ENCODE measurements at regions not wholly inside any gene's neighbourhood (a gene's known extent, or its start where the extent isn't known, plus 50 kb on each side); places are given as distances from the start of the nearest gene placed in this dataset.

- no peaks in the 10 kb centered on the region for H3K9me3 ChIP-seq (ENCODE audit: control insufficient read depth in 2 of 2, insufficient read depth in 1 of 2, low read depth in 1 of 2, low read length in 1 of 2)
- 70 to 79% methylated on average over 3 of the region's 3 CpGs for WGBS, 2 donors
These were observed 1382.4 kb upstream of the ADGRB3 start for GRCh38 chr6:67252663-67253062.

GRCh38 chr6:67248077-67248476, 1387.0 kb upstream of the ADGRB3 start:
- Histone ChIP-seq H3K9me3 (ENCODE audit: control insufficient read depth in 2 of 2, insufficient read depth in 1 of 2, low read depth in 1 of 2, low read length in 1 of 2) (no peaks in the 10 kb centered on the region), H3K27me3 (ENCODE audit: control insufficient read depth in 1 of 2, insufficient read depth in 2 of 2, low read length in 2 of 2) (no peaks in the 10 kb centered on the region), H3K4me1 (ENCODE audit: control insufficient read depth in 2 of 2, insufficient read depth in 2 of 2, low read length in 1 of 2) (no peaks in the 10 kb centered on the region), H3K36me3 (ENCODE audit: control insufficient read depth in 2 of 2, insufficient read depth in 2 of 2, low read length in 1 of 2) (no peaks in the 10 kb centered on the region), H3K27ac (ENCODE audit: low read depth in 2 of 2, low read length in 1 of 2) (no peak overlapping the region), H3K4me3 (ENCODE audit: low read depth in 1 of 2, low read length in 2 of 2) (no peak overlapping the region)
- WGBS, 2 donors, result 80 to 84% methylated on average over 4 of the region's 4 CpGs

More at GRCh38 chr6:67252663-67253062, 1382.4 kb upstream of the ADGRB3 start:
- no peak overlapping the region for H3K27ac ChIP-seq (ENCODE audit: low read depth in 2 of 2, low read length in 1 of 2)
- no peaks in the 10 kb centered on the region for H3K4me1 ChIP-seq (ENCODE audit: control insufficient read depth in 2 of 2, insufficient read depth in 2 of 2, low read length in 1 of 2)
- no peak overlapping the region for H3K4me3 ChIP-seq (ENCODE audit: low read depth in 1 of 2, low read length in 2 of 2)
- no peaks in the 10 kb centered on the region for H3K27me3 ChIP-seq (ENCODE audit: control insufficient read depth in 1 of 2, insufficient read depth in 2 of 2, low read length in 2 of 2)
- H3K36me3 ChIP-seq (ENCODE audit: control insufficient read depth in 2 of 2, insufficient read depth in 2 of 2, low read length in 1 of 2), result no peaks in the 10 kb centered on the region

- Histone ChIP-seq H3K27me3 (ENCODE audit: control insufficient read depth in 1 of 2, insufficient read depth in 2 of 2, low read length in 2 of 2) (no peaks in the 10 kb centered on the region), H3K9me3 (ENCODE audit: control insufficient read depth in 2 of 2, insufficient read depth in 1 of 2, low read depth in 1 of 2, low read length in 1 of 2) (peaks cover 0 to under 1% of the 10 kb centered on the region in 2 donors), H3K4me1 (ENCODE audit: control insufficient read depth in 2 of 2, insufficient read depth in 2 of 2, low read length in 1 of 2) (no peaks in the 10 kb centered on the region), H3K27ac (ENCODE audit: low read depth in 2 of 2, low read length in 1 of 2) (no peak overlapping the region), H3K4me3 (ENCODE audit: low read depth in 1 of 2, low read length in 2 of 2) (no peak overlapping the region), H3K36me3 (ENCODE audit: control insufficient read depth in 2 of 2, insufficient read depth in 2 of 2, low read length in 1 of 2) (no peaks in the 10 kb centered on the region)
- WGBS, 2 donors, result 87 to 88% methylated on average over 6 of the region's 6 CpGs
These were observed 1391.0 kb upstream of the ADGRB3 start for GRCh38 chr6:67244037-67244436.

- no peak overlapping the region for H3K4me3 ChIP-seq (ENCODE audit: low read depth in 1 of 2, low read length in 2 of 2)
- 64 to 67% methylated on average over 1 of the region's 1 CpG for WGBS, 2 donors
- H3K36me3 ChIP-seq (ENCODE audit: control insufficient read depth in 2 of 2, insufficient read depth in 2 of 2, low read length in 1 of 2), result no peaks in the 10 kb centered on the region
- H3K27me3 ChIP-seq (ENCODE audit: control insufficient read depth in 1 of 2, insufficient read depth in 2 of 2, low read length in 2 of 2), result no peaks in the 10 kb centered on the region
- no peak overlapping the region for H3K27ac ChIP-seq (ENCODE audit: low read depth in 2 of 2, low read length in 1 of 2)
- H3K4me1 ChIP-seq (ENCODE audit: control insufficient read depth in 2 of 2, insufficient read depth in 2 of 2, low read length in 1 of 2), result no peaks in the 10 kb centered on the region
- peaks cover 0 to 4% of the 10 kb centered on the region in 2 donors for H3K9me3 ChIP-seq (ENCODE audit: control insufficient read depth in 2 of 2, insufficient read depth in 1 of 2, low read depth in 1 of 2, low read length in 1 of 2)
These were observed 1397.8 kb upstream of the ADGRB3 start for GRCh38 chr6:67237277-67237676.

GRCh38 chr6:67231092-67231491, 1404.0 kb upstream of the ADGRB3 start:
- H3K27me3 ChIP-seq (ENCODE audit: control insufficient read depth in 1 of 2, insufficient read depth in 2 of 2, low read length in 2 of 2), result no peaks in the 10 kb centered on the region
- H3K4me3 ChIP-seq (ENCODE audit: low read depth in 1 of 2, low read length in 2 of 2), result no peak overlapping the region
- WGBS, 2 donors, result 89 to 98% methylated on average over 1 of the region's 1 CpG
- no peaks in the 10 kb centered on the region for H3K4me1 ChIP-seq (ENCODE audit: control insufficient read depth in 2 of 2, insufficient read depth in 2 of 2, low read length in 1 of 2)
- no peaks in the 10 kb centered on the region for H3K9me3 ChIP-seq (ENCODE audit: control insufficient read depth in 2 of 2, insufficient read depth in 1 of 2, low read depth in 1 of 2, low read length in 1 of 2)
- H3K36me3 ChIP-seq (ENCODE audit: control insufficient read depth in 2 of 2, insufficient read depth in 2 of 2, low read length in 1 of 2), result no peaks in the 10 kb centered on the region
- H3K27ac ChIP-seq (ENCODE audit: low read depth in 2 of 2, low read length in 1 of 2), result no peak overlapping the region

- Histone ChIP-seq H3K4me1 (ENCODE audit: control insufficient read depth in 2 of 2, insufficient read depth in 2 of 2, low read length in 1 of 2) (no peaks in the 10 kb centered on the region), H3K36me3 (ENCODE audit: control insufficient read depth in 2 of 2, insufficient read depth in 2 of 2, low read length in 1 of 2) (no peaks in the 10 kb centered on the region), H3K4me3 (ENCODE audit: low read depth in 1 of 2, low read length in 2 of 2) (no peak overlapping the region), H3K9me3 (ENCODE audit: control insufficient read depth in 2 of 2, insufficient read depth in 1 of 2, low read depth in 1 of 2, low read length in 1 of 2) (peaks cover 0 to 1% of the 10 kb centered on the region in 2 donors), H3K27ac (ENCODE audit: low read depth in 2 of 2, low read length in 1 of 2) (no peak overlapping the region), H3K27me3 (ENCODE audit: control insufficient read depth in 1 of 2, insufficient read depth in 2 of 2, low read length in 2 of 2) (no peaks in the 10 kb centered on the region)
- 48 to 51% methylated on average over 1 of the region's 1 CpG for WGBS, 2 donors
These were observed 1410.1 kb upstream of the ADGRB3 start for GRCh38 chr6:67224989-67225388.

- WGBS, 2 donors, result 89% methylated on average over 3 of the region's 3 CpGs
- Histone ChIP-seq H3K27me3 (ENCODE audit: control insufficient read depth in 1 of 2, insufficient read depth in 2 of 2, low read length in 2 of 2) (no peaks in the 10 kb centered on the region), H3K4me1 (ENCODE audit: control insufficient read depth in 2 of 2, insufficient read depth in 2 of 2, low read length in 1 of 2) (no peaks in the 10 kb centered on the region), H3K9me3 (ENCODE audit: control insufficient read depth in 2 of 2, insufficient read depth in 1 of 2, low read depth in 1 of 2, low read length in 1 of 2) (peaks cover 0 to 10% of the 10 kb centered on the region in 2 donors), H3K27ac (ENCODE audit: low read depth in 2 of 2, low read length in 1 of 2) (no peak overlapping the region), H3K36me3 (ENCODE audit: control insufficient read depth in 2 of 2, insufficient read depth in 2 of 2, low read length in 1 of 2) (no peaks in the 10 kb centered on the region), H3K4me3 (ENCODE audit: low read depth in 1 of 2, low read length in 2 of 2) (no peak overlapping the region)
These were observed 1413.9 kb upstream of the ADGRB3 start for GRCh38 chr6:67221226-67221625.

GRCh38 chr6:67219346-67219745, 1415.7 kb upstream of the ADGRB3 start:
- Histone ChIP-seq H3K36me3 (ENCODE audit: control insufficient read depth in 2 of 2, insufficient read depth in 2 of 2, low read length in 1 of 2) (no peaks in the 10 kb centered on the region), H3K27ac (ENCODE audit: low read depth in 2 of 2, low read length in 1 of 2) (no peak overlapping the region), H3K4me3 (ENCODE audit: low read depth in 1 of 2, low read length in 2 of 2) (no peak overlapping the region), H3K27me3 (ENCODE audit: control insufficient read depth in 1 of 2, insufficient read depth in 2 of 2, low read length in 2 of 2) (no peaks in the 10 kb centered on the region), H3K9me3 (ENCODE audit: control insufficient read depth in 2 of 2, insufficient read depth in 1 of 2, low read depth in 1 of 2, low read length in 1 of 2) (peaks cover 0 to 10% of the 10 kb centered on the region in 2 donors), H3K4me1 (ENCODE audit: control insufficient read depth in 2 of 2, insufficient read depth in 2 of 2, low read length in 1 of 2) (no peaks in the 10 kb centered on the region)
- 93 to 94% methylated on average over 2 of the region's 2 CpGs for WGBS, 2 donors

- no peaks in the 10 kb centered on the region for H3K4me1 ChIP-seq (ENCODE audit: control insufficient read depth in 2 of 2, insufficient read depth in 2 of 2, low read length in 1 of 2)
- no peaks in the 10 kb centered on the region for H3K27me3 ChIP-seq (ENCODE audit: control insufficient read depth in 1 of 2, insufficient read depth in 2 of 2, low read length in 2 of 2)
- H3K9me3 ChIP-seq (ENCODE audit: control insufficient read depth in 2 of 2, insufficient read depth in 1 of 2, low read depth in 1 of 2, low read length in 1 of 2), result no peaks in the 10 kb centered on the region
- no peak overlapping the region for H3K27ac ChIP-seq (ENCODE audit: low read depth in 2 of 2, low read length in 1 of 2)
- H3K36me3 ChIP-seq (ENCODE audit: control insufficient read depth in 2 of 2, insufficient read depth in 2 of 2, low read length in 1 of 2), result no peaks in the 10 kb centered on the region
- H3K4me3 ChIP-seq (ENCODE audit: low read depth in 1 of 2, low read length in 2 of 2), result no peak overlapping the region
These were observed 1422.5 kb upstream of the ADGRB3 start for GRCh38 chr6:67212584-67212983.

GRCh38 chr6:67210450-67210849, 1424.6 kb upstream of the ADGRB3 start:
- WGBS, 2 donors, result 50 to 64% methylated on average over 1 of the region's 1 CpG
- no peak overlapping the region for H3K4me3 ChIP-seq (ENCODE audit: low read depth in 1 of 2, low read length in 2 of 2)
- no peaks in the 10 kb centered on the region for H3K36me3 ChIP-seq (ENCODE audit: control insufficient read depth in 2 of 2, insufficient read depth in 2 of 2, low read length in 1 of 2)
- no peak overlapping the region for H3K27ac ChIP-seq (ENCODE audit: low read depth in 2 of 2, low read length in 1 of 2)
- no peaks in the 10 kb centered on the region for H3K27me3 ChIP-seq (ENCODE audit: control insufficient read depth in 1 of 2, insufficient read depth in 2 of 2, low read length in 2 of 2)
- H3K4me1 ChIP-seq (ENCODE audit: control insufficient read depth in 2 of 2, insufficient read depth in 2 of 2, low read length in 1 of 2), result no peaks in the 10 kb centered on the region
- H3K9me3 ChIP-seq (ENCODE audit: control insufficient read depth in 2 of 2, insufficient read depth in 1 of 2, low read depth in 1 of 2, low read length in 1 of 2), result no peaks in the 10 kb centered on the region

Data from esophagus (tissue), 2 donors.